ENCODE measurements at regions not wholly inside any gene's neighbourhood (a gene's known extent, or its start where the extent isn't known, plus 50 kb on each side); places are given as distances from the start of the nearest gene placed in this dataset.

- TF ChIP-seq REST (IDR thresholded peaks at IDR 0.05; ENCODE audit: unreplicated experiment) (no peak), ZNF114 (CRISPR knock-in tag; IDR thresholded peaks at IDR 0.05) (no peak), EZH2 (IDR thresholded peaks at IDR 0.05; ENCODE audit: low read depth, unreplicated experiment) (no peak), EZH2phosphoT487 (IDR thresholded peaks at IDR 0.05; ENCODE audit: unreplicated experiment) (no peak)
These were observed 85.6 kb upstream of the FMN2 start (continued) for GRCh38 chr1:240005997-240006650.

GRCh38 chr1:240008298-240008697, 83.4 kb upstream of the FMN2 start:
- Histone ChIP-seq H3K4me2 (no peak overlapping the region), H3K4me1 (ENCODE audit: insufficient read depth) (no peaks in the 10 kb centered on the region), H4K20me1 (replicated peaks; ENCODE audit: insufficient read depth) (no peaks in the 10 kb centered on the region), H3K4me3 (no peak overlapping the region), H2AFZ (peak overlapping the region; percentile 57), H3K36me3 (ENCODE audit: insufficient read depth) (no peaks in the 10 kb centered on the region), H3K9me2 (ENCODE audit: insufficient read depth) (peaks cover 6% of the 10 kb centered on the region; the same call in 1 of the 2 replicates), H3F3A (replicated peaks; ENCODE audit: low read depth) (no peaks in the 10 kb centered on the region), H3K27ac (ENCODE audit: low read depth) (no peak overlapping the region), H3K27me3 (ENCODE audit: insufficient read depth) (no peaks in the 10 kb centered on the region), H3K79me2 (replicated peaks; ENCODE audit: insufficient read depth) (no peaks in the 10 kb centered on the region)
- no peaks in the 10 kb centered on the region for H3K36me3 Mint-ChIP-seq (ENCODE audit: low read depth)
- H3K4me1 Mint-ChIP-seq: no peaks in the 10 kb centered on the region
- H3K4me3 Mint-ChIP-seq: no peak overlapping the region
- H3K27ac Mint-ChIP-seq: no peak overlapping the region
- DNase-seq (ENCODE audit: low spot score) (no peak), ATAC-seq (no peak)
- no peaks in the 10 kb centered on the region for H3K27me3 Mint-ChIP-seq (ENCODE audit: insufficient read depth, low read depth, poor library complexity)
- peaks cover 11% of the 10 kb centered on the region for H3K9me3 Mint-ChIP-seq
- TF ChIP-seq EZH2phosphoT487 (IDR thresholded peaks at IDR 0.05; ENCODE audit: unreplicated experiment) (no peak), STAT1 (IDR thresholded peaks at IDR 0.05; ENCODE audit: unreplicated experiment) (no peak), REST (IDR thresholded peaks at IDR 0.05; ENCODE audit: unreplicated experiment) (no peak), POLR2AphosphoS5 (IDR thresholded peaks at IDR 0.05; ENCODE audit: low read depth) (no peak), ZNF114 (CRISPR knock-in tag; IDR thresholded peaks at IDR 0.05) (no peak), CREB1 (CRISPR knock-in tag; IDR thresholded peaks at IDR 0.05; ENCODE audit: low read depth) (no peak)

Measured in GM23338 (cell line).